ENCODE measurements at regions not wholly inside any gene's neighbourhood (a gene's known extent, or its start where the extent isn't known, plus 50 kb on each side); places are given as distances from the start of the nearest gene placed in this dataset.

GRCh38 chr3:162395496-162395895, 898.9 kb downstream of the OTOL1 start:
- TF ChIP-seq CTCF (conservative IDR thresholded peaks at IDR 0.05; ENCODE audit: low read depth, low read length) (no peak), EZH2 (IDR thresholded peaks at IDR 0.05; ENCODE audit: borderline replicate concordance, low read depth, low read length, poor library complexity, severe bottlenecking) (no peak)

Measured in A673 (cell line).